DND-41 (cell line): ENCODE measurements at regions not wholly inside any gene's neighbourhood (a gene's known extent, or its start where the extent isn't known, plus 50 kb on each side); places are given as distances from the start of the nearest gene placed in this dataset.

Experiments used
- CTCF ChIP-seq: IDR thresholded peaks from 2 replicates; pipeline ENCODE4 v1.5.1; 2012; ENCODE audit warnings: borderline replicate concordance, low read length, moderate library complexity, mild to moderate bottlenecking; ENCODE audit not compliant: poor library complexity, severe bottlenecking; ENCODE audit errors: extremely low read depth
- EZH2 ChIP-seq: IDR thresholded peaks from 3 replicates; pipeline ENCODE4 v1.6.1; 2012; ENCODE audit warnings: borderline replicate concordance, low read depth, mild to moderate bottlenecking, moderate library complexity, low read length, inconsistent platforms; ENCODE audit not compliant: severe bottlenecking

- TF ChIP-seq EZH2 (no peak), CTCF (no peak)
Observed at GRCh38 chr12:115384391-115384790, 700.4 kb upstream of the TBX3 start.
